AG09309 (cell line): ENCODE measurements at regions not wholly inside any gene's neighbourhood (a gene's known extent, or its start where the extent isn't known, plus 50 kb on each side); places are given as distances from the start of the nearest gene placed in this dataset.

Source experiments
- DNase-seq: peaks from one replicate; pipeline ENCODE4 v3.0.0-alpha.2; 2010; ENCODE audit warnings: low read depth
- H3K4me3 ChIP-seq: 2 replicates; pipeline ENCODE4 v1.5.1; 2011; ENCODE audit warnings: mild to moderate bottlenecking, low read depth, low read length, moderate library complexity; ENCODE audit not compliant: control insufficient read depth
- TF ChIP-seq, protein P1 (sequence below): IDR thresholded peaks from 2 replicates; pipeline ENCODE4 v1.5.1; 2011; ENCODE audit warnings: mild to moderate bottlenecking, low read depth, low read length, inconsistent platforms; ENCODE audit not compliant: insufficient read depth, control insufficient read depth; ENCODE audit errors: missing control alignments

DNA sequence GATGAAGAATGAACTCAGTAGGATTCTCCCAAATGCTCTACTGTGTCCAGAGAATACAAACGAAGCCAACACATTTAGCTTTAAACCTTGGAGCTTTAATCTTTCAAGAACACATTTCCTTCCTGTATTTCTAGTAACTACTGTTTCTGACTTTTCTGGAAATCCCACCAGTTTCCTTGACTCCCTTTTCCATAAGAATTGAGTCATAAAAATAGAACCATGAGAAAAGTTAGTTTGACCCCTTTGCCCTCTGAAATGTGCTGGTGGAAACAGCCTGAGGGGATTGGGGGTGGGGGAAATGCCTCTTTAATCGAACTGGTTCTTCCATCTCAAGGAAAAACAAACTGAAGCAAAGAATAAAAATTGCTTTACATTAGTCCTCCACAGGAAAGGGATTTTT, 123.9 kb downstream of the TMEM17 start:
- H3K4me3 ChIP-seq = no peak overlapping the region
- TF ChIP-seq, protein P1, sequence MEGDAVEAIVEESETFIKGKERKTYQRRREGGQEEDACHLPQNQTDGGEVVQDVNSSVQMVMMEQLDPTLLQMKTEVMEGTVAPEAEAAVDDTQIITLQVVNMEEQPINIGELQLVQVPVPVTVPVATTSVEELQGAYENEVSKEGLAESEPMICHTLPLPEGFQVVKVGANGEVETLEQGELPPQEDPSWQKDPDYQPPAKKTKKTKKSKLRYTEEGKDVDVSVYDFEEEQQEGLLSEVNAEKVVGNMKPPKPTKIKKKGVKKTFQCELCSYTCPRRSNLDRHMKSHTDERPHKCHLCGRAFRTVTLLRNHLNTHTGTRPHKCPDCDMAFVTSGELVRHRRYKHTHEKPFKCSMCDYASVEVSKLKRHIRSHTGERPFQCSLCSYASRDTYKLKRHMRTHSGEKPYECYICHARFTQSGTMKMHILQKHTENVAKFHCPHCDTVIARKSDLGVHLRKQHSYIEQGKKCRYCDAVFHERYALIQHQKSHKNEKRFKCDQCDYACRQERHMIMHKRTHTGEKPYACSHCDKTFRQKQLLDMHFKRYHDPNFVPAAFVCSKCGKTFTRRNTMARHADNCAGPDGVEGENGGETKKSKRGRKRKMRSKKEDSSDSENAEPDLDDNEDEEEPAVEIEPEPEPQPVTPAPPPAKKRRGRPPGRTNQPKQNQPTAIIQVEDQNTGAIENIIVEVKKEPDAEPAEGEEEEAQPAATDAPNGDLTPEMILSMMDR = no peak
- DNase-seq = no peak

DNA sequence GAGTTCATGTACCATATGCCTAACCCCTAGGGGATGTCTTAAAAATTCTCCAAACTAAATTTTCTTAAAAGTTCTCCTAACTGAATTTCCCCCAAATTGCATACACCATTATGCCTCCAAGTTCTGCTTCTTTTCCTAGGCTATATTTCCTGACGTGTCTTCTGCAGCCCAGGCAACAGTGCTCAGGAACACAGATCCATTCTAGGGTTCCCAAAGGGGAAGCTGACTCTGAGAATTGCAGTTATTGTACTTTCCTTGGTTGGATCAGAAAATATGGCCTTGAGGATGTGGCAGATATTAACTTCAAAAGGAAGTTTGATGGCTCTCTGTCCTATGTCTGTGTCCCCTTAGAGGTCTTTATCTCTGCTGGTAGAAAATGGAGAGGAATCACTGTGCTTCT, 124.3 kb downstream of the TMEM17 start:
- DNase-seq = no peak
- TF ChIP-seq, protein P1 = no peak
- H3K4me3 ChIP-seq = no peak overlapping the region

DNA sequence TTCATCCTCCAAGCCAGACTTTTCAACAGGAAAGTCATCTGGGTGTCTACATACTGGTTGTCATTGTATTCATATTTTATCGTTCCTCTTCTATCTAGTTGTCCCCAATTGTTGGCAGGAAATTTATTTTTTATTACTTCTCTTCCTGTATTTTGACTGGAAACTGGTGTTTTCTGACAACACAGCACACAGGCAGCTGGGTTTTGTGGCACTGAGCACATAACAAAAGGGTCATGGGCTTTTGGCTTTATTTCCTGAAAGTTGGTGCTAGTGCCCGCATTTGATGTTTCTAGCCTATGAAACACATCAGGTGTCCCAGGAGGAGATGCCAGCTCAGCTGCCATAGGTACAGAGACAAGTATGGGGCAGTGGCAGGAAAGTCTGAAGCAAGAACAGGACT, 126.4 kb downstream of the TMEM17 start:
- H3K4me3 ChIP-seq = no peak overlapping the region
- TF ChIP-seq, protein P1 = no peak
- no peak for DNase-seq

DNA sequence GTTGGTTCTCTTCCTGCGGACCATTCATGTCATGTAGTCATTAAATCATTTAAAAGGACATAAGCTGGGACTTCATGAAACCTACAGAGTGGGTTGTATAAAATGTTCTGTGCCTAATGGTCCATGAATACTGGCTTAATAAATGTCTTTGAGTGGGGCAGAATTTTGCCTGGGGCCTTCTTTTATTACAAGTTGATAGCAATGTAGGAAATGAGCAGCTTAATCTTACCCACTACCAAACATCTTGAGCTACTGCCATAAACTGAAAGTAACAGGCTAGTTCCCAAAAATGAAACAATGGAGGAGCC, 130.9 kb downstream of the TMEM17 start:
- TF ChIP-seq, protein P1 = no peak
- H3K4me3 ChIP-seq = no peak overlapping the region
- DNase-seq = no peak

DNA sequence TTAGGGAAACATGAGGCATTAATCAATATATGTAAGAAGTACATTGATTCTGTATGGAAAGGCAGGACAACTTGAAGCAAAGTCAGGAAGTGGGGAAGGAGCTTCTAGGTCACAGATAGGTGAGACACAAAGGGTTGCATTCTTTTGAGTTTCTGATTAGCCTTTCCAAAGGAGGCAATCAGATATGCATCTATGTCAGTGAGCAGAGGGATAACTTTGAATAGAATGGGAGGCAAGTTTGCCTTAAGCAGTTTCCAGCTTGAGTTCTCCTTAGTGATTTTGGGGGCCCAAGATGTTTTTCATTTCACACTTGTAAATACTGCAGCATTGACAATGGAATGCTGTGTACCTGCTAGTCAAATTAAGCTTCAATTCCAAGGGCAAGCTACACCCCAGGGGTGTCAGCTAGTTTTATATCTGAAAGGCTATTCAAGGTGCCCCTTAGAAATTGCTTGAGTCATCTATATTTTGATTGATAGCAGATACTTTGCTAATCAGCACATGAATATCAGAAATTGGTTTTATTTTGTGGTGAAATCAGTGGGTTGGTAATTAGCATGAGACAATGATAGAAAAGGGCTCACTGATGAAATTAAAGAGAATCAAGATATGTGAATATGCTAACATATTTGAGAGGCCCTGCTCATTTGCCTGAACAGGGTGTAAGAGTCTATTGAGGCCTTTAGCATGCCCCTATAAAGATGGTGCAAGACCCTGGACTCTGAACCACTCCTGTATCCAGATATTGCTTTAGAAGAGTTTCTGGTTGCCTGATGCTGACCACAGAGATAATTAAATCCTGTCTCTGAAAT, 131.5 kb downstream of the TMEM17 start:
- TF ChIP-seq, protein P1 = no peak
- no peak overlapping the region for H3K4me3 ChIP-seq
- DNase-seq = no peak

DNA sequence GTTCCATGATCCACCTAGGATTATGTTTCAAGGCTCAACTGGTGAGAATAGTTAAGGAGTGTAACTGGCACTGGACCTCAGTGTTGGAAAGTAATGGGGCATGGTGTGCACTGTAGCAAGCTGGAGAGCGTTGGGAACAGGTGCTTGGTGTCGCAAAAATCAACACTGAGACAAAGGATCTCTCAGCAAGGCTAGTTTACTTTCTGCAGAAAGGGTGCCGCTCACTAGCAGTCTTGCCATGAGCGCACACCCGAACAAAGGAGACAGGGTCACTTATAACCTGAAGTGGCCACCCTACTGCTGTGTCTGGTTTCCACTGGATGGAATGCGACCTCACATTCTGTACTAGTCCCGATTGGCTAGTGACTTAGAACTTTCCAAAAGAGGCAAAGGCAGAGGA, 133.2 kb downstream of the TMEM17 start:
- no peak for DNase-seq
- TF ChIP-seq, protein P1 = no peak
- no peak overlapping the region for H3K4me3 ChIP-seq
